OCI-LY1 (cell line): ENCODE measurements at regions not wholly inside any gene's neighbourhood (a gene's known extent, or its start where the extent isn't known, plus 50 kb on each side); places are given as distances from the start of the nearest gene placed in this dataset.

Source experiments
- EZH2 ChIP-seq: fragments of 200-600 bp; sonication (generic), shearing (Covaris generic); IDR thresholded peaks from 2 replicates; pipeline ENCODE4 v1.8.0; 2017; ENCODE audit warnings: borderline replicate concordance, mixed run types, mild to moderate bottlenecking, antibody characterized with exemption, low read length, moderate library complexity, mixed read lengths
- TF ChIP-seq, protein P1 (sequence below): fragments of 200-600 bp; sonication (generic), shearing (Covaris generic); IDR thresholded peaks from 2 replicates; pipeline ENCODE4 v1.5.1; 2017; ENCODE audit warnings: mild to moderate bottlenecking, antibody characterized with exemption, low read length, moderate library complexity, mixed read lengths

DNA sequence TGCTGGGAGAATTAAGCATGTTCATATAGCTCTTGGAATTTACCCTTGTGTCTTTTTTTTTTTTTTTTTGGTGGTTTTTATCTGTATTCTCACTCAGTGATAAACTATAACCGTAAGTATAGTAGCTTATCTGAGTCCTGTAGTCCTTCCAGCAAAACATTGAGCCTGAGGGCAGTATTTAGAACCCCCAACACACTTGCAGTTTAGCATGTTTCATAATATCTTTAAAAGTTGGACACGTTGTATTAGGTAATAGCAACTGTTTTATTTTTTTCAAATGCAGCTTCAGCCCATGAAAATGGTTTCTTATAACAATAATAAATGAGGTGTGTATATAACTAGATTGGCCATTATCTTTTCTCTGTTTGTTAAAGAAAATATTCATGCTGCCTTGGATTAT lies 603.5 kb upstream of the HS6ST1 start:
- TF ChIP-seq EZH2, result no peak
- TF ChIP-seq, protein P1, sequence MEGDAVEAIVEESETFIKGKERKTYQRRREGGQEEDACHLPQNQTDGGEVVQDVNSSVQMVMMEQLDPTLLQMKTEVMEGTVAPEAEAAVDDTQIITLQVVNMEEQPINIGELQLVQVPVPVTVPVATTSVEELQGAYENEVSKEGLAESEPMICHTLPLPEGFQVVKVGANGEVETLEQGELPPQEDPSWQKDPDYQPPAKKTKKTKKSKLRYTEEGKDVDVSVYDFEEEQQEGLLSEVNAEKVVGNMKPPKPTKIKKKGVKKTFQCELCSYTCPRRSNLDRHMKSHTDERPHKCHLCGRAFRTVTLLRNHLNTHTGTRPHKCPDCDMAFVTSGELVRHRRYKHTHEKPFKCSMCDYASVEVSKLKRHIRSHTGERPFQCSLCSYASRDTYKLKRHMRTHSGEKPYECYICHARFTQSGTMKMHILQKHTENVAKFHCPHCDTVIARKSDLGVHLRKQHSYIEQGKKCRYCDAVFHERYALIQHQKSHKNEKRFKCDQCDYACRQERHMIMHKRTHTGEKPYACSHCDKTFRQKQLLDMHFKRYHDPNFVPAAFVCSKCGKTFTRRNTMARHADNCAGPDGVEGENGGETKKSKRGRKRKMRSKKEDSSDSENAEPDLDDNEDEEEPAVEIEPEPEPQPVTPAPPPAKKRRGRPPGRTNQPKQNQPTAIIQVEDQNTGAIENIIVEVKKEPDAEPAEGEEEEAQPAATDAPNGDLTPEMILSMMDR, result no peak
